ENCODE measurements at regions not wholly inside any gene's neighbourhood (a gene's known extent, or its start where the extent isn't known, plus 50 kb on each side); places are given as distances from the start of the nearest gene placed in this dataset.

- no peaks in the 10 kb centered on the region for H3K79me2 ChIP-seq (ENCODE audit: control insufficient read depth, insufficient read depth, low read length, poor library complexity)
- H2AFZ ChIP-seq (ENCODE audit: insufficient read depth, low read length, poor library complexity): no peak overlapping the region
- H3K36me3 ChIP-seq (ENCODE audit: control insufficient read depth in 1 of 2, insufficient read depth in 2 of 2, low read length in 2 of 2): peaks cover 4 to 7% of the 10 kb centered on the region in 2 experiments
- H4K8ac ChIP-seq (ENCODE audit: low read depth, low read length): no peak overlapping the region
- H2BK12ac ChIP-seq (ENCODE audit: low read length): peak overlapping the region; percentile 65
- peaks cover 22% of the 10 kb centered on the region for H3K9me3 ChIP-seq (ENCODE audit: insufficient read depth, low read depth, low read length)
- H3K27me3 ChIP-seq (ENCODE audit: insufficient read depth, low read length): no peaks in the 10 kb centered on the region
- peak overlapping the region; percentile 83 for H2BK120ac ChIP-seq (ENCODE audit: insufficient read depth, low read length, poor library complexity)
- H2AK5ac ChIP-seq (ENCODE audit: low read length): no peak overlapping the region
- H3K4ac ChIP-seq (ENCODE audit: low read depth, low read length): no peak overlapping the region
- H3K4me2 ChIP-seq (ENCODE audit: low read length): no peak overlapping the region
- H4K12ac ChIP-seq (ENCODE audit: low read depth, low read length): no peak overlapping the region
- WGBS (ENCODE audit: extremely low coverage, insufficient coverage, insufficient read length): no CpG with 5 or more reads among the region's 5 CpGs
- no peak overlapping the region for H3K4me3 ChIP-seq (ENCODE audit: low read depth, low read length)
- no peak overlapping the region for H3K23ac ChIP-seq (ENCODE audit: low read length)
- H3K4me1 ChIP-seq (ENCODE audit: control insufficient read depth in 1 of 2, insufficient read depth in 2 of 2, low read length in 2 of 2): peaks cover 4% of the 10 kb centered on the region in 2 experiments
- H2BK5ac ChIP-seq (ENCODE audit: low read depth, low read length, poor library complexity): peak overlapping the region; percentile 64
- no peak overlapping the region for H3K9ac ChIP-seq (ENCODE audit: low read length)
- H3K14ac ChIP-seq (ENCODE audit: low read length): peak overlapping the region; percentile 17
- H4K91ac ChIP-seq (ENCODE audit: low read depth, low read length): peak overlapping the region; percentile 90
- peaks cover 7% of the 10 kb centered on the region for H3K79me1 ChIP-seq (ENCODE audit: low read length)
- H3K27ac ChIP-seq (ENCODE audit: low read depth, low read length): peak overlapping the region; percentile 89
- peak in 1 of 2 donors; percentile 22 for DNase-seq
- no peak overlapping the region for H3K18ac ChIP-seq (ENCODE audit: low read length)
Observed at GRCh38 chr11:29518389-29519174, 498.2 kb downstream of the KCNA4 start.

DNA sequence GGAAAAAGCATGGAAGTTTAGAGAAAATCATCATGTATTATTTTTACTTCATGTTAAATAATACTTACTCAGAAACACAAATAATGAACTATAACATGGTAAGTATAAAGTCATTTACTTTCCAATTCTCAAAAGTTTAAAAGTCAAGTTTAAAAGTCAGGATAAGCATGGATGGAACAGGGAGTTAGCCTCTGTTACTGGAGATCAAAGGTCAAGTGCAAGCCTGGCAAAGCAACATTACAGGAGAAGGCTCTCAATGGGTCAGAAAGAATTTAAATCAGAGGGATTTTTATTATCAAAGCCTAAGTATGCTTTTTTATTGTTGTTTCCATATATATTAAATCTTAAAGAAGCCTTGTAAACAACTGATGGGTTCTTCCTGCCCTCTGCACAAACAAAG is 505.4 kb downstream of the KCNA4 start:
- H3K4me2 ChIP-seq (ENCODE audit: low read length): no peak overlapping the region
- H3K27me3 ChIP-seq (ENCODE audit: insufficient read depth, low read length): no peaks in the 10 kb centered on the region
- no peaks in the 10 kb centered on the region for H3K79me2 ChIP-seq (ENCODE audit: control insufficient read depth, insufficient read depth, low read length, poor library complexity)
- no peak overlapping the region for H3K27ac ChIP-seq (ENCODE audit: low read depth, low read length)
- H4K8ac ChIP-seq (ENCODE audit: low read depth, low read length): no peak overlapping the region
- no peak overlapping the region for H2AK5ac ChIP-seq (ENCODE audit: low read length)
- no peak overlapping the region for H2BK120ac ChIP-seq (ENCODE audit: insufficient read depth, low read length, poor library complexity)
- no peak overlapping the region for H2BK12ac ChIP-seq (ENCODE audit: low read length)
- no peak overlapping the region for H3K23ac ChIP-seq (ENCODE audit: low read length)
- DNase-seq: no peak
- H3K4ac ChIP-seq (ENCODE audit: low read depth, low read length): no peak overlapping the region
- H3K9ac ChIP-seq (ENCODE audit: low read length): no peak overlapping the region
- H3K9me3 ChIP-seq (ENCODE audit: insufficient read depth, low read depth, low read length): no peaks in the 10 kb centered on the region
- no peaks in the 10 kb centered on the region for H3K36me3 ChIP-seq (ENCODE audit: control insufficient read depth in 1 of 2, insufficient read depth in 2 of 2, low read length in 2 of 2)
- H4K91ac ChIP-seq (ENCODE audit: low read depth, low read length): no peak overlapping the region
- no peak overlapping the region for H3K18ac ChIP-seq (ENCODE audit: low read length)
- H3K79me1 ChIP-seq (ENCODE audit: low read length): no peaks in the 10 kb centered on the region
- H3K4me1 ChIP-seq (ENCODE audit: control insufficient read depth in 1 of 2, insufficient read depth in 2 of 2, low read length in 2 of 2): no peaks in the 10 kb centered on the region
- no peak overlapping the region for H4K12ac ChIP-seq (ENCODE audit: low read depth, low read length)
- no peak overlapping the region for H2AFZ ChIP-seq (ENCODE audit: insufficient read depth, low read length, poor library complexity)
- H3K4me3 ChIP-seq (ENCODE audit: low read depth, low read length): no peak overlapping the region
- no peak overlapping the region for H2BK5ac ChIP-seq (ENCODE audit: low read depth, low read length, poor library complexity)
- no peak overlapping the region for H3K14ac ChIP-seq (ENCODE audit: low read length)

- Histone ChIP-seq H3K79me1 (ENCODE audit: low read length) (no peaks in the 10 kb centered on the region), H2BK120ac (ENCODE audit: insufficient read depth, low read length, poor library complexity) (no peak overlapping the region), H2BK12ac (ENCODE audit: low read length) (no peak overlapping the region), H2AFZ (ENCODE audit: insufficient read depth, low read length, poor library complexity) (no peak overlapping the region), H4K91ac (ENCODE audit: low read depth, low read length) (no peak overlapping the region), H3K9me3 (ENCODE audit: insufficient read depth, low read depth, low read length) (no peaks in the 10 kb centered on the region), H3K9ac (ENCODE audit: low read length) (no peak overlapping the region), H3K27ac (ENCODE audit: low read depth, low read length) (no peak overlapping the region), H3K4me3 (ENCODE audit: low read depth, low read length) (no peak overlapping the region), H3K27me3 (ENCODE audit: insufficient read depth, low read length) (no peaks in the 10 kb centered on the region), H3K4me2 (ENCODE audit: low read length) (no peak overlapping the region), H3K4me1 (ENCODE audit: control insufficient read depth in 1 of 2, insufficient read depth in 2 of 2, low read length in 2 of 2) (no peaks in the 10 kb centered on the region), H2AK5ac (ENCODE audit: low read length) (no peak overlapping the region), H3K23ac (ENCODE audit: low read length) (no peak overlapping the region), H3K36me3 (ENCODE audit: control insufficient read depth in 1 of 2, insufficient read depth in 2 of 2, low read length in 2 of 2) (no peaks in the 10 kb centered on the region), H3K14ac (ENCODE audit: low read length) (no peak overlapping the region), H3K4ac (ENCODE audit: low read depth, low read length) (no peak overlapping the region), H3K79me2 (ENCODE audit: control insufficient read depth, insufficient read depth, low read length, poor library complexity) (no peaks in the 10 kb centered on the region), H2BK5ac (ENCODE audit: low read depth, low read length, poor library complexity) (no peak overlapping the region), H4K8ac (ENCODE audit: low read depth, low read length) (no peak overlapping the region), H4K12ac (ENCODE audit: low read depth, low read length) (no peak overlapping the region), H3K18ac (ENCODE audit: low read length) (no peak overlapping the region)
- DNase-seq: no peak
Observed at GRCh38 chr11:29507376-29507775, 509.5 kb downstream of the KCNA4 start.

DNA sequence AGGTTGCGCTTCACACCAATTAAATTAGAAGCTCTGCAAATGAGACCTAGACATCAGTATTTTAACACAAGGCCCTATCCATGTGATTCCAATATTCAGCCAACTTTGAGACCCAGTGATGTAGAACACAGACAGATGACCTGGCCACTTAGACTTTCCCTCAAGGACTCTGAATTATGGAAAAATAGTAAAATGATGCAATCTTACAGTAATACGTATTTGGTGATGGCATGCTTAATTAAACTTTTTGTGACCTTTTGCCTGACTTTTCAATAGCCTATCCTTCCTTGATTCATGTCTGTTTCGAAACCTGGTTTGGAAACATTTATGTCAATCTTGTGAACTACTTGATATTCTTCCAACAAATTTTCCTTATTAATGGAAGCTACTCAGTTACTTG is 521.2 kb downstream of the KCNA4 start:
- WGBS (ENCODE audit: extremely low coverage, insufficient coverage, insufficient read length): no CpG with 5 or more reads among the region's 3 CpGs
- Histone ChIP-seq H2BK12ac (ENCODE audit: low read length) (no peak overlapping the region), H3K27me3 (ENCODE audit: insufficient read depth, low read length) (no peaks in the 10 kb centered on the region), H4K91ac (ENCODE audit: low read depth, low read length) (no peak overlapping the region), H3K79me1 (ENCODE audit: low read length) (no peaks in the 10 kb centered on the region), H4K8ac (ENCODE audit: low read depth, low read length) (no peak overlapping the region), H3K4me3 (ENCODE audit: low read depth, low read length) (no peak overlapping the region), H3K79me2 (ENCODE audit: control insufficient read depth, insufficient read depth, low read length, poor library complexity) (no peaks in the 10 kb centered on the region), H3K4ac (ENCODE audit: low read depth, low read length) (no peak overlapping the region), H3K9me3 (ENCODE audit: insufficient read depth, low read depth, low read length) (no peaks in the 10 kb centered on the region), H3K4me2 (ENCODE audit: low read length) (no peak overlapping the region), H3K27ac (ENCODE audit: low read depth, low read length) (no peak overlapping the region), H3K4me1 (ENCODE audit: control insufficient read depth in 1 of 2, insufficient read depth in 2 of 2, low read length in 2 of 2) (no peaks in the 10 kb centered on the region), H3K36me3 (ENCODE audit: control insufficient read depth in 1 of 2, insufficient read depth in 2 of 2, low read length in 2 of 2) (no peaks in the 10 kb centered on the region), H3K18ac (ENCODE audit: low read length) (no peak overlapping the region), H2AFZ (ENCODE audit: insufficient read depth, low read length, poor library complexity) (no peak overlapping the region), H3K14ac (ENCODE audit: low read length) (no peak overlapping the region), H2AK5ac (ENCODE audit: low read length) (no peak overlapping the region), H3K9ac (ENCODE audit: low read length) (no peak overlapping the region), H3K23ac (ENCODE audit: low read length) (no peak overlapping the region), H4K12ac (ENCODE audit: low read depth, low read length) (no peak overlapping the region), H2BK5ac (ENCODE audit: low read depth, low read length, poor library complexity) (no peak overlapping the region), H2BK120ac (ENCODE audit: insufficient read depth, low read length, poor library complexity) (no peak overlapping the region)
- DNase-seq: no peak

Measured in trophoblast cell (in vitro differentiated cells and primary cell).